ENCODE measurements at regions not wholly inside any gene's neighbourhood (a gene's known extent, or its start where the extent isn't known, plus 50 kb on each side); places are given as distances from the start of the nearest gene placed in this dataset.
A peak's percentile ranks its signal among the peaks of the same experiment; 100 is the strongest.
"Not testable (repeated sequence)": the region's sequence is repeated elsewhere in the genome, so short reads cannot be mapped to it uniquely, and the experiment has no call there.

- H3K79me2 ChIP-seq (ENCODE audit: control insufficient read depth, insufficient read depth, low read length): not testable (repeated sequence)
Measured at GRCh38 chr7:35978816-35979640, 174.0 kb upstream of the EEPD1 start.

GRCh38 chr7:35982600-35982999 lies 170.5 kb upstream of the EEPD1 start:
- H2AK5ac ChIP-seq (ENCODE audit: low read length): no peak overlapping the region
- H3K4me1 ChIP-seq (ENCODE audit: control insufficient read depth, low read depth, low read length): no peaks in the 10 kb centered on the region
- H2BK120ac ChIP-seq (ENCODE audit: low read depth, low read length): no peak overlapping the region
- no peak overlapping the region for H3K18ac ChIP-seq (ENCODE audit: low read length)
- DNase-seq: no peak
- H3K79me2 ChIP-seq (ENCODE audit: control insufficient read depth, insufficient read depth, low read length): no peaks in the 10 kb centered on the region
- H2BK5ac ChIP-seq (ENCODE audit: low read length): no peak overlapping the region
- WGBS (ENCODE audit: extremely low coverage, insufficient coverage, low lambda C conversion rate): no CpG with 5 or more reads among the region's 27 CpGs
- no peak overlapping the region for H3K4ac ChIP-seq (ENCODE audit: low read depth, low read length)
- no peaks in the 10 kb centered on the region for H3K36me3 ChIP-seq (ENCODE audit: control insufficient read depth, insufficient read depth, low read length)
- no peak overlapping the region for H3K4me2 ChIP-seq (ENCODE audit: low read length)
- no peak overlapping the region for H2BK15ac ChIP-seq (replicated peaks; ENCODE audit: low read depth)
- no peaks in the 10 kb centered on the region for H3K27me3 ChIP-seq (ENCODE audit: insufficient read depth, low read length, poor library complexity)
- H3K79me1 ChIP-seq (ENCODE audit: low read length): no peaks in the 10 kb centered on the region
- no peak overlapping the region for H3K4me3 ChIP-seq (ENCODE audit: low read length)
- H3K23ac ChIP-seq (ENCODE audit: low read length): no peak overlapping the region
- H4K5ac ChIP-seq (ENCODE audit: low read length): no peak overlapping the region
- H3K56ac ChIP-seq (ENCODE audit: low read length): no peak overlapping the region
- no peak overlapping the region for H3K27ac ChIP-seq (ENCODE audit: low read depth, low read length)
- H4K8ac ChIP-seq (ENCODE audit: low read depth, low read length): no peak overlapping the region
- no peak overlapping the region for H3K9ac ChIP-seq (ENCODE audit: low read length)

More at GRCh38 chr7:35978816-35979640, 174.0 kb upstream of the EEPD1 start:
- not testable (repeated sequence) for H3K27me3 ChIP-seq (ENCODE audit: insufficient read depth, low read length, poor library complexity); H4K5ac ChIP-seq (ENCODE audit: low read length); H2BK15ac ChIP-seq (replicated peaks; ENCODE audit: low read depth); H2AK5ac ChIP-seq (ENCODE audit: low read length); H3K4me1 ChIP-seq (ENCODE audit: control insufficient read depth, low read depth, low read length); DNase-seq; H3K4me3 ChIP-seq (ENCODE audit: low read length); H2BK5ac ChIP-seq (ENCODE audit: low read length); H3K9ac ChIP-seq (ENCODE audit: low read length); H3K36me3 ChIP-seq (ENCODE audit: control insufficient read depth, insufficient read depth, low read length); H3K27ac ChIP-seq (ENCODE audit: low read depth, low read length); H3K56ac ChIP-seq (ENCODE audit: low read length); H4K8ac ChIP-seq (ENCODE audit: low read depth, low read length); H3K79me1 ChIP-seq (ENCODE audit: low read length); H3K4me2 ChIP-seq (ENCODE audit: low read length); H3K4ac ChIP-seq (ENCODE audit: low read depth, low read length); H3K23ac ChIP-seq (ENCODE audit: low read length); H3K18ac ChIP-seq (ENCODE audit: low read length); H2BK120ac ChIP-seq (ENCODE audit: low read depth, low read length)
- WGBS (ENCODE audit: extremely low coverage, insufficient coverage, low lambda C conversion rate): no CpG with 5 or more reads among the region's 8 CpGs

- no peak overlapping the region for H2BK15ac ChIP-seq (replicated peaks; ENCODE audit: low read depth)
- no peaks in the 10 kb centered on the region for H3K79me2 ChIP-seq (ENCODE audit: control insufficient read depth, insufficient read depth, low read length)
- H3K23ac ChIP-seq (ENCODE audit: low read length): no peak overlapping the region
- H3K36me3 ChIP-seq (ENCODE audit: control insufficient read depth, insufficient read depth, low read length): no peaks in the 10 kb centered on the region
- H3K18ac ChIP-seq (ENCODE audit: low read length): no peak overlapping the region
- DNase-seq: no peak
- no peak overlapping the region for H4K8ac ChIP-seq (ENCODE audit: low read depth, low read length)
- WGBS (ENCODE audit: extremely low coverage, insufficient coverage, low lambda C conversion rate): no CpG with 5 or more reads among the region's 5 CpGs
- H3K4me2 ChIP-seq (ENCODE audit: low read length): no peak overlapping the region
- H3K27me3 ChIP-seq (ENCODE audit: insufficient read depth, low read length, poor library complexity): no peaks in the 10 kb centered on the region
- H2BK5ac ChIP-seq (ENCODE audit: low read length): no peak overlapping the region
- no peaks in the 10 kb centered on the region for H3K4me1 ChIP-seq (ENCODE audit: control insufficient read depth, low read depth, low read length)
- H3K9ac ChIP-seq (ENCODE audit: low read length): no peak overlapping the region
- H3K79me1 ChIP-seq (ENCODE audit: low read length): no peaks in the 10 kb centered on the region
- H4K5ac ChIP-seq (ENCODE audit: low read length): no peak overlapping the region
- no peak overlapping the region for H3K27ac ChIP-seq (ENCODE audit: low read depth, low read length)
- H3K56ac ChIP-seq (ENCODE audit: low read length): no peak overlapping the region
- H2AK5ac ChIP-seq (ENCODE audit: low read length): no peak overlapping the region
- H3K4ac ChIP-seq (ENCODE audit: low read depth, low read length): no peak overlapping the region
- H2BK120ac ChIP-seq (ENCODE audit: low read depth, low read length): no peak overlapping the region
- H3K4me3 ChIP-seq (ENCODE audit: low read length): no peak overlapping the region
Measured at GRCh38 chr7:35983626-35984025, 169.4 kb upstream of the EEPD1 start.

- DNase-seq: peak; percentile 75
- H2AK5ac ChIP-seq (ENCODE audit: low read length): no peak overlapping the region
- H2BK5ac ChIP-seq (ENCODE audit: low read length): no peak overlapping the region
- H3K79me2 ChIP-seq (ENCODE audit: control insufficient read depth, insufficient read depth, low read length): no peaks in the 10 kb centered on the region
- H4K5ac ChIP-seq (ENCODE audit: low read length): peak overlapping the region; percentile 81
- H3K79me1 ChIP-seq (ENCODE audit: low read length): no peaks in the 10 kb centered on the region
- no peaks in the 10 kb centered on the region for H3K4me1 ChIP-seq (ENCODE audit: control insufficient read depth, low read depth, low read length)
- no peak overlapping the region for H3K4me2 ChIP-seq (ENCODE audit: low read length)
- no peaks in the 10 kb centered on the region for H3K36me3 ChIP-seq (ENCODE audit: control insufficient read depth, insufficient read depth, low read length)
- no peak overlapping the region for H3K27ac ChIP-seq (ENCODE audit: low read depth, low read length)
- H3K27me3 ChIP-seq (ENCODE audit: insufficient read depth, low read length, poor library complexity): no peaks in the 10 kb centered on the region
- no CpG with 5 or more reads among the region's 7 CpGs for WGBS (ENCODE audit: extremely low coverage, insufficient coverage, low lambda C conversion rate)
- no peak overlapping the region for H2BK15ac ChIP-seq (replicated peaks; ENCODE audit: low read depth)
- H3K18ac ChIP-seq (ENCODE audit: low read length): no peak overlapping the region
- H3K4me3 ChIP-seq (ENCODE audit: low read length): no peak overlapping the region
- no peak overlapping the region for H2BK120ac ChIP-seq (ENCODE audit: low read depth, low read length)
- H3K23ac ChIP-seq (ENCODE audit: low read length): no peak overlapping the region
- H3K9ac ChIP-seq (ENCODE audit: low read length): no peak overlapping the region
- no peak overlapping the region for H3K4ac ChIP-seq (ENCODE audit: low read depth, low read length)
- no peak overlapping the region for H4K8ac ChIP-seq (ENCODE audit: low read depth, low read length)
- H3K56ac ChIP-seq (ENCODE audit: low read length): no peak overlapping the region
Measured at GRCh38 chr7:35985126-35985754, 167.8 kb upstream of the EEPD1 start.

- no peaks in the 10 kb centered on the region for H3K4me1 ChIP-seq (ENCODE audit: control insufficient read depth, low read depth, low read length)
- no peak overlapping the region for H2BK15ac ChIP-seq (replicated peaks; ENCODE audit: low read depth)
- no peak overlapping the region for H3K9ac ChIP-seq (ENCODE audit: low read length)
- WGBS (ENCODE audit: extremely low coverage, insufficient coverage, low lambda C conversion rate): no CpG with 5 or more reads among the region's 6 CpGs
- H2BK5ac ChIP-seq (ENCODE audit: low read length): no peak overlapping the region
- no peak overlapping the region for H4K8ac ChIP-seq (ENCODE audit: low read depth, low read length)
- H3K36me3 ChIP-seq (ENCODE audit: control insufficient read depth, insufficient read depth, low read length): no peaks in the 10 kb centered on the region
- no peak overlapping the region for H3K4ac ChIP-seq (ENCODE audit: low read depth, low read length)
- DNase-seq: no peak
- no peaks in the 10 kb centered on the region for H3K27me3 ChIP-seq (ENCODE audit: insufficient read depth, low read length, poor library complexity)
- H3K4me3 ChIP-seq (ENCODE audit: low read length): no peak overlapping the region
- no peaks in the 10 kb centered on the region for H3K79me2 ChIP-seq (ENCODE audit: control insufficient read depth, insufficient read depth, low read length)
- no peak overlapping the region for H3K27ac ChIP-seq (ENCODE audit: low read depth, low read length)
- H3K4me2 ChIP-seq (ENCODE audit: low read length): no peak overlapping the region
- no peak overlapping the region for H2BK120ac ChIP-seq (ENCODE audit: low read depth, low read length)
- H3K56ac ChIP-seq (ENCODE audit: low read length): no peak overlapping the region
- H3K23ac ChIP-seq (ENCODE audit: low read length): no peak overlapping the region
- no peak overlapping the region for H4K5ac ChIP-seq (ENCODE audit: low read length)
- H3K79me1 ChIP-seq (ENCODE audit: low read length): no peaks in the 10 kb centered on the region
- no peak overlapping the region for H2AK5ac ChIP-seq (ENCODE audit: low read length)
- H3K18ac ChIP-seq (ENCODE audit: low read length): no peak overlapping the region
Measured at GRCh38 chr7:35987016-35987415, 166.0 kb upstream of the EEPD1 start.
